GM20000 (cell line): ENCODE measurements at regions not wholly inside any gene's neighbourhood (a gene's known extent, or its start where the extent isn't known, plus 50 kb on each side); places are given as distances from the start of the nearest gene placed in this dataset.

ENCODE experiments used
- DNase-seq: peaks from one replicate; pipeline ENCODE4 v3.0.0; 2012; ENCODE audit warnings: low spot score
- CTCF ChIP-seq: IDR thresholded peaks from 2 replicates; pipeline ENCODE4 v1.5.1; 2012; ENCODE audit warnings: mild to moderate bottlenecking, control low read depth; ENCODE audit errors: extremely low read depth, missing control alignments

GRCh38 chr2:9771101-9771449 lies 72.2 kb upstream of the TAF1B start:
- no peak for DNase-seq
- TF ChIP-seq CTCF = no peak

GRCh38 chr2:9771481-9772017 lies 71.7 kb upstream of the TAF1B start:
- TF ChIP-seq CTCF = no peak
- no peak for DNase-seq

GRCh38 chr2:9772035-9772998 lies 71.0 kb upstream of the TAF1B start:
- DNase-seq = no peak
- no peak for TF ChIP-seq CTCF

GRCh38 chr2:9772999-9773902 lies 70.0 kb upstream of the TAF1B start:
- no peak for TF ChIP-seq CTCF
- no peak for DNase-seq

GRCh38 chr2:9773903-9774239 lies 69.4 kb upstream of the TAF1B start:
- no peak for DNase-seq

GRCh38 chr2:9774266-9774665 lies 69.0 kb upstream of the TAF1B start:
- no peak for TF ChIP-seq CTCF
- no peak for DNase-seq

More at GRCh38 chr2:9773903-9774239, 69.4 kb upstream of the TAF1B start:
- no peak for TF ChIP-seq CTCF

- no peak for TF ChIP-seq CTCF
- no peak for DNase-seq
These were observed 67.9 kb upstream of the TAF1B start for GRCh38 chr2:9775351-9775750.
